Panc1 (cell line): ENCODE measurements at regions not wholly inside any gene's neighbourhood (a gene's known extent, or its start where the extent isn't known, plus 50 kb on each side); places are given as distances from the start of the nearest gene placed in this dataset.

Source experiments
- SIN3A ChIP-seq: IDR thresholded peaks from 2 replicates; pipeline ENCODE4 v1.6.1; 2012; ENCODE audit warnings: low read depth, mild to moderate bottlenecking, low read length, moderate library complexity, borderline replicate concordance; ENCODE audit not compliant: insufficient read depth
- TF ChIP-seq, protein P1 (sequence below): fragments of 450-650 bp; IDR thresholded peaks from 2 replicates; pipeline ENCODE4 v1.5.1; 2017; ENCODE audit warnings: mild to moderate bottlenecking
- TF ChIP-seq, protein P2 (sequence below), 2 experiments: IDR thresholded peaks; 2 replicates each; pipeline ENCODE4 v1.6.1; 2011 to 2012; ENCODE audit warnings: low read depth in 2 of 2, control low read depth in 1 of 2, low read length in 1 of 2, mild to moderate bottlenecking in 1 of 2, moderate library complexity in 1 of 2; ENCODE audit not compliant: insufficient read depth in 1 of 2

DNA sequence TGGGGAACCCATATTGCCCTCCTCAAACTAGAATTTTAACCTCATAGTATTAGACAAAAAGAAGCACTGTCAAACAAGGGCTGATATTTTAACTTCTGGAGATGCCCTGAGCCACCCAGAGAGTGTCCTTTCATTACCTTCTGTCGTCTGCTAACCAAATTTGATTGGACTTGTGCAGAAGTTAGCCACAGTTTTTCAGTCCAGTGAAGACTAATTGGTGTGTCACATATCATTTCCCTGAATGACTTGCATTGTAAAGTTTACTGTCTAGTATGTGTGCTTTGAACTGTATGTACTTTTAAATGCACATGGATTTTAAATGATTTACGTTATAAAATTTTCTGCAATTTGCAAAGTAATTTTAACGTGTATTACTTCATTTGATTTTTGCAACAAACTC, 646.5 kb downstream of the SATB2 start:
- no peak for TF ChIP-seq SIN3A
- TF ChIP-seq, protein P1, sequence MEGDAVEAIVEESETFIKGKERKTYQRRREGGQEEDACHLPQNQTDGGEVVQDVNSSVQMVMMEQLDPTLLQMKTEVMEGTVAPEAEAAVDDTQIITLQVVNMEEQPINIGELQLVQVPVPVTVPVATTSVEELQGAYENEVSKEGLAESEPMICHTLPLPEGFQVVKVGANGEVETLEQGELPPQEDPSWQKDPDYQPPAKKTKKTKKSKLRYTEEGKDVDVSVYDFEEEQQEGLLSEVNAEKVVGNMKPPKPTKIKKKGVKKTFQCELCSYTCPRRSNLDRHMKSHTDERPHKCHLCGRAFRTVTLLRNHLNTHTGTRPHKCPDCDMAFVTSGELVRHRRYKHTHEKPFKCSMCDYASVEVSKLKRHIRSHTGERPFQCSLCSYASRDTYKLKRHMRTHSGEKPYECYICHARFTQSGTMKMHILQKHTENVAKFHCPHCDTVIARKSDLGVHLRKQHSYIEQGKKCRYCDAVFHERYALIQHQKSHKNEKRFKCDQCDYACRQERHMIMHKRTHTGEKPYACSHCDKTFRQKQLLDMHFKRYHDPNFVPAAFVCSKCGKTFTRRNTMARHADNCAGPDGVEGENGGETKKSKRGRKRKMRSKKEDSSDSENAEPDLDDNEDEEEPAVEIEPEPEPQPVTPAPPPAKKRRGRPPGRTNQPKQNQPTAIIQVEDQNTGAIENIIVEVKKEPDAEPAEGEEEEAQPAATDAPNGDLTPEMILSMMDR, result no peak
- TF ChIP-seq, protein P2, sequence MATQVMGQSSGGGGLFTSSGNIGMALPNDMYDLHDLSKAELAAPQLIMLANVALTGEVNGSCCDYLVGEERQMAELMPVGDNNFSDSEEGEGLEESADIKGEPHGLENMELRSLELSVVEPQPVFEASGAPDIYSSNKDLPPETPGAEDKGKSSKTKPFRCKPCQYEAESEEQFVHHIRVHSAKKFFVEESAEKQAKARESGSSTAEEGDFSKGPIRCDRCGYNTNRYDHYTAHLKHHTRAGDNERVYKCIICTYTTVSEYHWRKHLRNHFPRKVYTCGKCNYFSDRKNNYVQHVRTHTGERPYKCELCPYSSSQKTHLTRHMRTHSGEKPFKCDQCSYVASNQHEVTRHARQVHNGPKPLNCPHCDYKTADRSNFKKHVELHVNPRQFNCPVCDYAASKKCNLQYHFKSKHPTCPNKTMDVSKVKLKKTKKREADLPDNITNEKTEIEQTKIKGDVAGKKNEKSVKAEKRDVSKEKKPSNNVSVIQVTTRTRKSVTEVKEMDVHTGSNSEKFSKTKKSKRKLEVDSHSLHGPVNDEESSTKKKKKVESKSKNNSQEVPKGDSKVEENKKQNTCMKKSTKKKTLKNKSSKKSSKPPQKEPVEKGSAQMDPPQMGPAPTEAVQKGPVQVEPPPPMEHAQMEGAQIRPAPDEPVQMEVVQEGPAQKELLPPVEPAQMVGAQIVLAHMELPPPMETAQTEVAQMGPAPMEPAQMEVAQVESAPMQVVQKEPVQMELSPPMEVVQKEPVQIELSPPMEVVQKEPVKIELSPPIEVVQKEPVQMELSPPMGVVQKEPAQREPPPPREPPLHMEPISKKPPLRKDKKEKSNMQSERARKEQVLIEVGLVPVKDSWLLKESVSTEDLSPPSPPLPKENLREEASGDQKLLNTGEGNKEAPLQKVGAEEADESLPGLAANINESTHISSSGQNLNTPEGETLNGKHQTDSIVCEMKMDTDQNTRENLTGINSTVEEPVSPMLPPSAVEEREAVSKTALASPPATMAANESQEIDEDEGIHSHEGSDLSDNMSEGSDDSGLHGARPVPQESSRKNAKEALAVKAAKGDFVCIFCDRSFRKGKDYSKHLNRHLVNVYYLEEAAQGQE (IDR thresholded peaks at IDR 0.05; ENCODE audit: insufficient read depth in 1 of 2, low read depth in 2 of 2, low read length in 1 of 2), result no peak
